ENCODE measurements at regions not wholly inside any gene's neighbourhood (a gene's known extent, or its start where the extent isn't known, plus 50 kb on each side); places are given as distances from the start of the nearest gene placed in this dataset.
"Not testable (repeated sequence)": the region's sequence is repeated elsewhere in the genome, so short reads cannot be mapped to it uniquely, and the experiment has no call there.

DNA sequence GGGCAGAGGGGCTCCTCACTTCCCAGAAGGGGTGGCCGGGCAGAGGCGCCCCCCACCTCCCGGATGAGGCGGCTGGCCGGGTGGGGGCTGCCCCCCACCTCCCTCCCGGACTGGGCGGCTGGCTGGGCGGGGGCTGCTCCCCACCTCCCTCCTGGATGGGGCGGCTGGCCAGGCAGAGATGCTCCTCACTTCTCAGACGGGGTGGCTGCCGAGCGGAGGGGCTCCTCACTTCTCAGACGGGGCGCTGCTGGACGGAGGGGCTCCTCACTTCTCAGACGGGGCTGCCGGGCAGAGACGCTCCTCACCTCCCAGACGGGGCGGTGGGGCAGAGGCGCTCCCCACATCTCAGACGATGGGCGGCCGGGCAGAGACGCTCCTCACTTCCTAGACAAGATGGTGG is 573.3 kb downstream of the C6orf118 start:
- not testable (repeated sequence) for DNase-seq (ENCODE audit: low read depth)

DNA sequence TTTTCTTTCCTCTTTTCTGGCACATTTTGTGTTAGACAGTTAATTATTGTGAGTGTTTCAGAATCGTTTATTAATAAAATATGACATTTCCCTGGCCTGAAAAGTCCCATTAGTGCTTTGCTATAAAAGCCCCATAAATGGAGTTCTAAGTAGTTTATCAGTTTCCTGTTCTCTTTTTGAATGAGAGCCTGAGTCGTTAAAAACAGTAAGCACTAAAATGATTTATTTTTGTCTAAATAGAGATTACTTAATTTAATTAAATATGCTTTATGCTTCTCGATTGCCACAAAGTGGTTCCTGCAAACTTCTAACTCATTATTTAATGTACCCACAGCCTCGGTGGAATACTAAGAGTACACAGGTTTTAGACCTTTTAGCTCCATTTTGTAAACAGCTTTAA is 577.9 kb downstream of the C6orf118 start:
- DNase-seq (ENCODE audit: low read depth), result no peak

DNA sequence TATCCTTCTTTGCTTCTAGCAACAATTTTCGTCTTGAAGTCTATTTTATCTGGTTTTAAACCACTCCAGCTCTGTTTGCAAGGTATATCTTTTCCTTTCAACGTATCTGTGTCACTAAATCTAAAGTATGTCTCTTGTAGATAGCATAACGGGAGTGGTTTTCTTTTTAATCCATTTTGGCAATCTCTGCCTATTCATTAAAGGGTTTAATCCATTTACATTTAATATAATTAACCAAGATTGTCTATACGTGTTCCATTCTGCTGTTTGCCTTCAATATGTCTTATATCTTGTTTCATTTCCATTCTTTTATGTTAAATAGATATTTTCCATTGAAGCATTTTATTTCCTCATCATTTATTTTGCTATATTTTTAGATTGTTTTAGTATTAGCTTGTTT is 587.9 kb downstream of the C6orf118 start:
- DNase-seq (ENCODE audit: low read depth), result no peak

DNA sequence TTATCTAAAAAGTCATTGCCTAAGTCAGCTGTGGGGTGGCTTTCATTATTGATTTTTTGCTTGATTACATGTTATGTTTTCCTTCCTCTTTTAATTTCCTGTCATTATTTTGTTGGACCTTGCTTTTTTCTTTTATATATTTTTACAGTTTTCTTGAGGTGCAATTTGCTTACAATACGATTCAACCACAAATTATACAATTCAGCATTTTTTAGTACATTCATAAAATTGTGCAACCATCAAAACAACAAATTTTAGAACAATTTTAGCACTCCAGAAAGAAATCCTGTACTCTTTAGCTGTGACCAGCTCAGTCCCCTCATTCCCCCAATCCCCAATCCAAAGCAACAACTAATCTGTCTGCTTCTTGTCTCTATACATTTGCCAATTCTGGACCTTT is 608.9 kb downstream of the C6orf118 start:
- no peak for DNase-seq (ENCODE audit: low read depth)

DNA sequence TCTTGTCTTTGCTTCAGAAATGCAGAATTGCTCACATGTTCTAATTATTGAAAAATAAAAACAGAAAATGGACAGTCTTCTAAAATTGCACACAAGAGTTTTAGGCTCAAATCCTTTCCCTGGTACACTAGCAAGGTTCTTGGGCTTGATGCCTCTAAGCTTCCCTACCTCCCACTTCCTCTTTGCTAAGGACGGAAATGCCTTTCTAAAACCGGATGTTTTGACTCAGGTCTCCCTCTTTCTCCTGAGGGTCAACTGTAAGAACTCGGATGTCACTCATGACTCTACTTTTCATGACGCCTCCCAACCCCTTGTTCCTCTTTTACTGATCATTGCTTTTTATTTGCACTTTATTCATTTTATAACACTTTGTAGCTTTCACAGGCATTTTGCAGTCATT is 613.5 kb downstream of the C6orf118 start:
- DNase-seq (ENCODE audit: low read depth), result no peak

DNA sequence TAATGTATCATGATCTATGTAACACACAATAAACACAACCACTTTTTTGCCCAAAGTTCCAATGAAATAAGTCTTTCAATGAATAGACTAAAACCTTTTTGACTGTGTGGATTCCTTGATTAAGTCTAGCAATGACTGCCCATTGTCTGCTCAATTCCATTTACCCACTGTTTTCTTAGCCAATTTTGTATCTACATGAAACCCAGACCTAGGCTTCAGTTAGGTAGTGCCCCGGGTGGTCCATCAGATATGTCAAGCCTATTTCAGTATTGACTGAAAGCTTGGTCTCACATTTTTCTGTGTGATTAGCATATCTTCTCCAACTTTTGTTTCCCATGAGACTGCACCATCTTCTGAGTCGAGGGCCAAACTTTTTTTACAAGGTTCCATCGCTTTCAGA is 615.0 kb downstream of the C6orf118 start:
- DNase-seq (ENCODE audit: low read depth), result no peak

DNA sequence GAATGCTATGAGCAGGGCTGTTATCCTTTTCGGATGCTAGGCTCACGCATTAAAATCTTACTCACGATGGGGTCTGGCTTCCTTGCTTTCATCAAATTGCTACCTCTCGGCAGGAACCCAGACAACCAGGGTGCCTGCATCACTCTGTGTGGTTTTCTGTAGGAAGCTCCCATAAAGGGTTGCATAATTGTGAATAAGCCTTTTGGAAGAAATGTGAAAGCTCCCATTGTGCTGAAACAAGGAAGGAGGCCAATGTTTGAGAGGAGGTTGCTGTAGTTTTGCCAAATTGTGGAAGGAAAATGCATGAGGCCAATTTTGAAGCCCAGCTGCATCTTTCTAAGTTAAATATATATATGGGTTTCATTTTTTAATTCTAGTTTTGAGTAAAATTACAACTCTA is 615.5 kb downstream of the C6orf118 start:
- no peak for DNase-seq (ENCODE audit: low read depth)

DNA sequence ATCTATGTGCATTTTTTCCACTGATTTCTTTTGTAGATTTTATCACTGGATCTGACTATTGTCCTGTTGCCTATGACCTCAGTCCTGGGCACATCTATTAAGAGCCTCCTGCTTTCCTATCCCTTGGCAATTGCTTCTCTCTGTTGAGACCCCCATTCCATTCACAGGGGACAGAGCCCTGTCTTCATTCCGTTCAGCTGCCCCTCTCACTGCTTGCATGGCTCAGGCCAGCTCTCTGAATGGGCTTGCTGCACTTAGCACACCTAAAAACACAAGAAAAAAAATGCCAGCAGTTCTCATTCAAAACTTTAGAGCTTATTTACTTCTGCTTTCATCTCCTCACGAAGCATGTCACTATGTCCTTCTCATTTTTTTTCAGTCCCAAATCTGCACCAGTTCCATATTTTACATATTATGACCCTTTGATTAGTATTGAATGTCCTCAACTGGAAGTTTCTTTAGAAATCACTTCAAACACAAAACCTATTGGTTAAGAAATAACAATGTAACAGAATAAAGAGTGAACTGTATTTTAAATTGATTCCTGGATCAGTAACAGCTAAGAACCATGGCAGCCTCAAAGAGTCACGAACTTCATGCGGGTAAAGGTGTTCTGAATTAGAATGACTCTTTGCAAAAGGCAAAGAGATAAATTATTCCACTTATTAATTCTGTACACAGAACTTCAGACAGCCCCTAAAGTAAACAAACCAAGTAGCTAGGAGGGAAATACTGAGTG is 616.5 kb downstream of the C6orf118 start:
- no peak for DNase-seq (ENCODE audit: low read depth)

DNA sequence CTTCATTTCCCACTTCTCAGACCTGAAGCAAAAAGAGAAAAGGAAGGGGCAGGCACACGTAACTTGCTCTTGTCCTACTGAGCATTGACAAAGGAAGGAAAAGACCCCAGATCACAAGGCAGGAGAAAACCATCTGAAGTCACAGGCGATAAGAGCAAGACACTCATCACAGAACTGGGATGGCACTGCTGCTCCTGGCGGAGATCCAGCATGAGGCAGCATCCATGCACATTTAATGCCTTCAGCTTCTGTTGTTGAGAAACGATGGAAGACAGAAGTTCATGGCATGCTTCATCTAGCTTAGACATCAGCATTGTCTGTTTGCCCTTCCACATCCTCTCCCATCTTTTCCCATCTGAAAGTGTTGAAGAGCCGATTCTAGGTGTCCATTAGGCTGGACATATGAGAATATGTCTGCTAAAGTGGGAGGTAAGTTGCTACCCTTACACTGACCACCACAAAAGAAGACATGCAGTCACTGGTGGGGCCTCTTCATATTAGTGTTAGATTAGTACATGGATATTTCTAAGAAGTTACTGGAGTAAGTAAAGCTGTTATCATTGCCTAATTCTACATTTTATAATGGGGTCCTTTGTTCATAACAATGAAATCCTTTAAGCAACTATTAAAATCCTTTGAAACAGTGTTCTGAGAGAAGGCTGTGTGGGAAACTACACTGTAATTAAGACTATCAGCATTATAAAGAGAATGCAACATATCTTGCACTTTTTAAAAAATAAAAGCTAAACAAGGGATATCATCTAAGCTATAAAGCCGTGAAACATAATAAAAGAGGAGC is 618.5 kb downstream of the C6orf118 start:
- no peak for DNase-seq (ENCODE audit: low read depth)

DNA sequence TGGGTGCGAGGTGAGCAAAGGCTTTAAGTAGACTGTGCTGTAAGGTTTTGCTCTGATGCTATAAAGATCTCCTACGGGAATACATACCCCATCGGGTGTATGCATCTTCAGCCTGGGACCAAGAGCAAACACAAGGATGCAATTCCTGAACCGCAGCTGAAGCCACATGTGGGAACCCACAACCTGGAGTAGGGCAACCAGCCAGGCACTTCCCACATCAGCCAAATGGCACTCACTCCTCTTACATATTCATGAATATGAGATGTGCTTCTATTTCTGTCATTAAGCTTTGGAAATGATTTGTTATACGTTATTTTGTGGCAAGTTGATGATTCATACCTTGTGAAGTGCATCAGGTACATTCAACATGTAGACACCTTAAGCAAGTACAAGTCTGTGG is 619.2 kb downstream of the C6orf118 start:
- DNase-seq (ENCODE audit: low read depth), result no peak

DNA sequence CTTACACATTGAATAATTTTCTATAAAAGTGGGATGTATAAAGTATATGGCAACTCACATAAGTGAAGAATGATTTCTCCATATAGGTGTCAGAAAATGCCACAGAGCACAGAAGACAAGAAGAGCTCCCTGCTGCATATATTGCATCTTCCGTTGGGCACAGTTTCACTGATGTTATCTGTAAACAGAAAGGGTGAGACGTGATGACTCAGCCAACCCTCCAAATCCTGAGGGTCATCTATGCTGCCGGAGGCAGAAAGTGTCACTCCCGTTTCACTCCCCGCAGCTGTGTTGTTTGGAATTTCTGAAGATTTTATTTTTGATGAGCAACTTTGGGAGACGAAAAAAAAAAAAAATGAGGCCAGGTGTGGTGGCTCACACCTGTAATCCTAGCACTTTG is 644.1 kb downstream of the C6orf118 start:
- DNase-seq (ENCODE audit: low read depth), result no peak

DNA sequence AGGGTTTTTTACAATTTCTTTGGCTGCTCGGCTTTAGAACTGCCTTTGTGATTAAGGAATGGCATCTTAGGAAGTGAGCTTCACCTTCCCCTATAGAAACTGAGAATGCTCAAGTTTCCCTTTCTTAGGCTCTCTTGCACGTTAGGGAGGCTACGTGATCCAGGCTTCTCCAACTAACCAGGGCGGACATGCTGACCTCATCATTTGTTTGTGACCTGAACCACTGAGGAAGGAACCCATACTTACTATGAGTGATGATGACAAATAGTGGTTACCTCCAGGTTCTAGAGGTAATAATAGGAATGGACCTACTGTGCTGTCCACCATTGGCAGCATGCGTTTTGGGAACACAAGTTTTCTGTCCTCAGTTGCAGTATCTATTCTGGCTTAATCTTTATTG is 645.8 kb downstream of the C6orf118 start:
- no peak for DNase-seq (ENCODE audit: low read depth)

DNA sequence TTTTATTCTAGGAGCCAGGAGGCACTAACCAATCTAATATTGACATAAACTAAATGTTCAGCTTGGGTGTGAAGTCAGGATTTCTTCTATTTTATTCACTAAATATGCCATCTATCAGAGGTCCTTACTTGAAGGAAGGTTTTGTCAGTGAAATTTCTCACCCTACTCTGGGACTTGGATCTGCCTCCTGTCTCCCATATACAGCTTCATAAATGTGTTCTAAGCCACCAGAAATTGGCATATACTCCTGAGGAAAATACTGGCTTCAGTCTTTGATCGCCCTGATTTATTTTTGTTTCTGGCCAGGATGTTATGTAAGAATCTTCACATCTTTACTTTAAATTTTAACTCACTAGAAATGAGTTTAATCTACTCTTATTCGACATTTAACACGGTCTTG is 647.7 kb downstream of the C6orf118 start:
- DNase-seq (ENCODE audit: low read depth), result no peak

DNA sequence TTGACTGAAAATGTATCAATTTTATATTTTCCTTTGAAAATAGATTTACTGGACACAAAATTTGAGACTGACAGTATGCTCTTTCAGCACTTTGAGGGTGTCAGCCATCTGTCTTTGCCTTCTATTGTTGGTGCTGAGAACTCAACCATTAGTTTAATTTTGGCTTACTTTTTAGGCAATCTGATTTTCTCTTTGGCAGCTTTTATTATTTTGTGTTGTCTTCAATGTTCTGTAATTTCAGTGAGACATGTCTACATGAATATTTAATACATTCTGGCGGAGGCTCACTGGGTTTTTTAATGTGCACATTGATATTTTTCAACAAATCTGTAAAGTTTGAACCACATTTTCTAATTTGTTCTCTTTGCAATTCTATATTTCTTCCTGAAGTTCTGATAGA is 648.6 kb downstream of the C6orf118 start:
- no peak for DNase-seq (ENCODE audit: low read depth)

DNA sequence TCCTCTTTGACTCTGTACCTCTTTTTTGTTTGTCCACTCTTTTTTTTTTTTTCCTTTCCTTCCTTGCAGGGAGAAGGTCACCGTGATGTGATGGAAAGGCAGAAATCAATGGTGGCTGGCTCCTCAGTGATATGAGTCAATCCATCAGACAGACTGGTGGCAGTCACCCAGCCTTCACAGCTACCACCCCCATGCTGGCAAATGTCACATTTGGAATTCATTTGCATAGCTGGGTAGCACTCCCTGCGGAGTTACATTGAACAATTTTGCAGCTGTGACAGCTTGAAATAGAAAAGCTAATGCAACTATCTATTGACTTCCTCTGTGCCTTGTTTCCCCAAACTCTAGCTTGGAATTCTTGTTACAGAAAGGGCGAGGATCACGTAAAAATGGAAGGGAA is 668.4 kb downstream of the C6orf118 start:
- no peak for DNase-seq (ENCODE audit: low read depth)

DNA sequence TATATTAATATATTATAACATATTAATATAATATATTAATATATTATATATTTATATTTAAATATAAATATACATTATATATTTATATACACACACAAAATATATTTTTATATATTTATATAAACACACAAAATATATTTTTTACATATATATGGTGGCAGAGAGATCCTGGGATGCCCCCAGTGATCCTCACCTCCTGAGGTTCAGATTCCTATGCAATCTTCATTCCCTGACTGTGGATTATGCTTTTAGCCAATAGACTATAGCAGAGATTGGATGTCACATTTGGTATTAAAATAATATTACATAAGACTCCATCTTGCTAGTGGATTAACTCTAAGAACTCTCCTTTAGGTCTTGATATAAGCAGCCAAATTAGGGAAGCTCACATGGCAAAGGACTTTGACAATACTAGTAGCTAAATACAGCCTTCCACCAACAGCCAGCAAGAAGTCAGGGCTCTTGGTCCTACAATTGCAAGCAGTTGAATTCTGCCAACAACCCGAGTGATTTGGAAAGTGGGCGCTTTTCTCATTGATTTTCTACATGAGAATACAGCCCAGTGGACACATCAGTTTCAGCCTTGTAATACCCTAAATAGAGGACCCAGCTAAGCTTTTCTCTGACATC is 681.0 kb downstream of the C6orf118 start:
- DNase-seq (ENCODE audit: low read depth), result no peak

DNA sequence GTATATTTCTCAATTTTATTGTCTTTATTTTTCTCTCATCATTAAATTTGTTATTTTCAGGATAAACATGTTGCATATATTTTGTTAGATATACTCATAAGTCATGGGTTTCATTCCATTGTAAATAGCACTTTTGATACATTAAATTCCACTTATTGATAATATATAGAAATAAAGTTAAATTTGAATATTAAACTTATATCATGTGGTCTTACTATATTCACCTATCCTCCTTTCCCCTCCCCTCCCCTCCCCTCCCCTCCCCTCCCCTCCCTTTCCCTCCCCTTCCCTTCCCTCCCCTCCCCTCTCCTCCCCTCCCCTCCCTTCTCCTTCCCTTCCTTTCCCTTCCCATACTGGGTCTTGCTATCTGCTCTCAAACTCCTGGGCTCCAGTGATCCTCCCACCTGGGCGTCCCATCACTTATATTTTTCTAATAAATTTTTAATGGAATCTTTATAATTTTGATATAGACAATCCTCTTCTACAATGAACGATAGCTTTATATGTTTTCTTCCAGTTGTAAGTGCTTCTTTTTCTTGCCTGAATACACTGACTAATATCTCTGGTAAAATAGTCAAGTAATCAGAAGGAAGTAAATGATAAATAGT is 692.4 kb downstream of the C6orf118 start:
- DNase-seq (ENCODE audit: low read depth), result no peak

DNA sequence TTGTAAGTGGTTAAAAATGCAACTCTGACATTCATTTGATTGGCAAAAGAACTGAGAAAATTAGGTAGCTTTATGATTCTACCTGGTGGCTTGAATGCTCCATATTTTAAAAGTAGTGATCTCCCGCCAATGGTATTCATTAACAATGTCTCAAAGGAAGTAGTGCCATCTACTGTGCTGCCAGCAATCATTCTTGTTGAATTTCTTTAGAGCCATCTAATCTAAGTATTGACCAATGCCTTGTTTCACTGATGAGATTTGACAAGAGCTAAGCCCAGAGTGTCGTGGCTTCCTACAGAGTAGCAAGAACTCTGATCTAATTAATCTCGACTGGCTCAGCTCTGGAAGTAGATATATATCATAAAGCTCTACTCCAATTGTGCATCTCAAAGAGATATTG is 696.7 kb downstream of the C6orf118 start:
- no peak for DNase-seq (ENCODE audit: low read depth)

DNA sequence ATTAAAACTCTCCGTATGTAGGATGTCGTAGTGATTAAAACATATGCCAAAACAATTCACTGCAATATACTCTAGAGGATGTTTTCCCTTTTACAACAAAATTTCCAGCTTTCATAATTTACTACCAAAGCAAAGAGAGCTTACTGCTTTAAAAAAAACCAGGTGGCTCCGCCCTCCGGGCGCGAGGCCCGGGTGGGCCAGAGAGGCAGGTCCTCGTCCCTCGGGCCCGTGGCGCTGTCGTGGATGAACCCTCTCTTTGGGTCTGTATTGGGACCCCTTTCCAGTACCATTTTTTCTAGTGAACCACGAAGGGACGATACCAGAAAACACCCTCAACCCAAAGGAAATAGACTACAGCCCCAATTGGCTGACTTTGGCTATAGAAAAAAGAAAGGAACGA is 698.5 kb downstream of the C6orf118 start:
- DNase-seq (ENCODE audit: low read depth), result not testable (repeated sequence)

DNA sequence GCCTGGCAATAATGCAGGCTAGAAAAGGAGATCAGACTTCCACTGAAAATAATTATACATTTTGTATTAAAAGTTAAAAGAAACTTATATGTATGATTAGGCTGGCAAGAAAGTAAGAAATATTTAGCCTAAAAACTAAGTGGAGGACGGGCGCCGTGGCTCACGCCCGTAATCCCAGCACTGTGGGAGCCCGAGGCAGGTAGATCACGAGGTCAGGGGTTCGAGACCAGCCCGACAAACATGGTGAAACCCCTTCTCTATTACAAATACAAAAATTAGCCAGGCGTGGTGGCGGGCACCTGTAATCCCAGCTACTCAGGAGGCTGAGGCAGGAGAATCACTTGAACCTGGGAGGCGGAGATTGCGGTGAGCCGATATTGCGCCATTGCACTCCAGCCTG is 707.0 kb downstream of the C6orf118 start:
- not testable (repeated sequence) for DNase-seq (ENCODE audit: low read depth)

DNA sequence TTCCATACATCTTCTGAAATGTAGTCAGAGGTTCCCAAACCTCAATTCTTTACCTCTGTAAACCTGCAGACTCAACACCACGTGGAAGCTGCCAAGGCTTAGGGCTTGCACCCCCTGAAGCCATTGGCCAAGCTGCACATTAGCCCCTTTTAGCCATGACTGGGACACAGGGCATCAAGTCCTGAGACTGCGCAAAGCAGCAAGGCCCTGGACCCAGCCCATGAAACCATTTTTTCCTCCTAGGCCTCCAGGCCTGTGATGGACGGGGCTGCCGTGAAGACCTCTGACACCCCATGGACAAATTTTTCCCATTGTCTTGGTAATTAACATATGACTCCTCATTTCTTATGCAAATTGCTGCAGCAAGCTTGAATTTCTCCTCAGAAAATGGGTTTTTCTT is 727.8 kb downstream of the C6orf118 start:
- no peak for DNase-seq (ENCODE audit: low read depth)

DNA sequence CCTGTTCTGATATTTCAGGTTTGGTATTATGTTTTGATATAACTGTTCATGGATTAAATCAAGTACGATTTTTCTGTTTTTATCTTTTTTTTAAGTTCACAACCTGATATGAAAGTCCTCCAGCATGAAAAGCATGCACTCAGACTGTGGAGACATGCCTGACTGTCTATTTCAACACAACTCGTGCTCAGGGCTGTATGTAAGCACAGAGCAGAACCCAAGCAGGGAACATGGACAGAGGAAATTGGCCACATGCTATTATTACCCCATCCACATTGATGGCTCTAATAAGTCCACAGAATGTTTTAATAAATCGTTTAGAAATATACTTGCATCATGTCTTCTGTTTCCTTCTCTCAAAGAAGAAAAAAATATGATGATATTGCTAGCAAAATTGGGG is 730.4 kb downstream of the C6orf118 start:
- no peak for DNase-seq (ENCODE audit: low read depth)

Data from LHCN-M2 (cell line).